Right kidney (tissue), 1 donor: ENCODE measurements at regions not wholly inside any gene's neighbourhood (a gene's known extent, or its start where the extent isn't known, plus 50 kb on each side); places are given as distances from the start of the nearest gene placed in this dataset.
"Not testable (repeated sequence)": the region's sequence is repeated elsewhere in the genome, so short reads cannot be mapped to it uniquely, and the experiment has no call there.

Experiments
- DNase-seq: peaks from one replicate; pipeline ENCODE4 v3.0.0-alpha.2; 2016

DNA sequence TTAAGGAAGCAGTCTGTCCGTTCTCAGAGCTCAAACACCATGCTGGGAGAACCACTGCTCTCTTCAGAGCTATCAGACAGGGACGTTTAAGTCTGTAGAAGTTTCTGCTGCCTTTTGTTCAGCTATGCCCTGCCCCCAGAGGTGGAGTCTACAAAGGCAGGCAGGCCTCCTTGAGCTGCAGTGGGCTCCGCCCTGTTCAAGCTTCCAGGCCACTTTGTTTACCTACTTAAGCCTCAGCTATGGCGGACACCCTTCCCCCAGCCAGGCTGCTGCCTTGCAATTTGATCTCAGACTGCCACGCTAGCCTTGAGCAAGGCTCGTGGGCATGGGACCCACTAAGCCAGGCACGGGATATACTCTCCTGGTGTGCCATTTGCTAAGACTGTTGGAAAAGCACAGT is 180.7 kb upstream of the TMEM196 start:
- not testable (repeated sequence) for DNase-seq

DNA sequence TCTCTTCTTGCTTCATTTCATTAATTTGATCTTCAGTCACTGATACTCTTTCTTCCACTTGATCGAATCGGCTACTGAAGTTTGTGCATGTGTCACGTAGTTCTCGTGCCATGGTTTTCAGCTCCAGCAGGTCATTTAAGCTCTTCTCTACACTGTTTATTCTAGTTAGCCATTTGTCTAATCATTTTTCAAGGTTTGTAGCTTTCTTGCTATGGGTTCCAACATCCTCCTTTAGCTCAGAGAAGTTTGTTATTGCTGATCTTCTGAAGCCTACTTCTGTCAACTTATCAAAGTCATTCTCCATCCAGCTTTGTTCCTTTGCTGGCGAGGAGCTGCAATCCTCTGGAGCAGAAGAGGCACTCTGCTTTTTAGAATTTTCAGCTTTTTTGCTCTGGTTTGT is 180.0 kb upstream of the TMEM196 start:
- DNase-seq = not testable (repeated sequence)

DNA sequence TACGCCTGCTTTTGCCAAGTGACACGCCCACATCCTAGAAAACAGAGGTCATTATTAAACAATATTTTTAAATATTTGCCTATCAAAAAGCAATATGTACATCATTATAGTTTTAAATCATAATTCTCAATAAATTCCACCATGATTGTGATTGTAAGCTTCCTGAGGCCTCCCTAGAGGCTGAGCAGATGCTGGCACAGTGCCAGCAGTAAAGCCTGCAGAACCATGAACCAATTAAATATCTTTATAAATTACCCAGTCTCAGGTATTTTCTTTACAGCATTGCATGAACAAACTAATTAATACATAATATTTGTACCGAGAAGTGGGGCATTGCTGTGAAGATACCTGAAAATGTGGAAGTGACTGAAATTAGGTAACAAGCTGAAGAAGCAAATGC is 174.7 kb upstream of the TMEM196 start:
- no peak for DNase-seq

DNA sequence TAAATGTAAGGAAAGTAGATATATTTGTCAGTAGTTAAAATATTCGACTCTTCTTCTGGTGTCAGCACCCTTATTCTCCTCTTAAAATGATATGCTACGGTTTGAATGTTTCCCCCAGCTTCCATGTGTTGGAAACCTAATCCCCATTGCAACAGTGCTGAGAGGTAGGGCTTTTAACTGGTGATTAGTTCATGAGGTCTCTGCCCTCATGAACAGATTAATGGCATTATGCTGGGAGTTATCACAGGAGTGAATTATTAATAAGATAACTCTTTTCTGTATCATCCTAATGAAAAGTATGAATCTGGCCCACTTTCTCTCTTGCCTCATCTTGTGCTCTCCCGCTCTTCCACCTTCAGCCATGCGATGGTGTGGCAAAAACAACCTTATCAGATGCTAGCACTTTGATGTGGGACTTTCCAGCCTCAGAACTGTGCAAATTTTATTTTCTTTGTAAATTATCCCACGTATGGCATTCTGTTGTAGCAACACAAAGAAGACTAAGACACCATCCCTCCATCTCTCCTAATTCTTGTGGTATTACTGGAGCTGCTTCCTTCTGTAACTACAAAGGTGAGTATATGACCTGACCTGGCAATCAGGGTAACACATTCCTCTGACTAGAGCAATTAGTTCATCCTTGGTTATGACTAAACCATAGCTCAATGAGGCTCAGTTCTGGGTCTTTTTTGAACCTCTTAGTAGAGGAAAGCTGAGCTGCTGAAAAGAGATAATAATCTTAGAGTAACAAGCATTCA is 171.1 kb upstream of the TMEM196 start:
- no peak for DNase-seq

DNA sequence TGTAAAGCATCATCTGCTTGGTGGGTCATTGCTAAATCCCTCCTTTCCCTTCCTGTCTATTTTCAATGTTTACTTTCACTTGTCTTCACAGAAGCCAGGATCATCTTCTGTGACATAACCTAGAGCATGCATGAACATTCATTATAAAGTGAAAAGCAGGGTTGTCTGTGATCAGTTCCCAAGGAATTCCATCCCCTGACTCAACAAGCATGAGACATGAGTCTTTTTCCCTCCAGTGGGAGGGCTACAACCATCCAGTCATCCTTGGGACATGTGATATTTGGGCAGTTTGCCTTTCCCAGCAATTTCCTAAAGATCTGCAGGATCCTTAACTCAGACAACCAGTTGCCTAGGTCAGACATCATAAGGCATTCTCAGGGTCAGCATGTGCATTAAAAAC is 166.3 kb upstream of the TMEM196 start:
- no peak for DNase-seq

DNA sequence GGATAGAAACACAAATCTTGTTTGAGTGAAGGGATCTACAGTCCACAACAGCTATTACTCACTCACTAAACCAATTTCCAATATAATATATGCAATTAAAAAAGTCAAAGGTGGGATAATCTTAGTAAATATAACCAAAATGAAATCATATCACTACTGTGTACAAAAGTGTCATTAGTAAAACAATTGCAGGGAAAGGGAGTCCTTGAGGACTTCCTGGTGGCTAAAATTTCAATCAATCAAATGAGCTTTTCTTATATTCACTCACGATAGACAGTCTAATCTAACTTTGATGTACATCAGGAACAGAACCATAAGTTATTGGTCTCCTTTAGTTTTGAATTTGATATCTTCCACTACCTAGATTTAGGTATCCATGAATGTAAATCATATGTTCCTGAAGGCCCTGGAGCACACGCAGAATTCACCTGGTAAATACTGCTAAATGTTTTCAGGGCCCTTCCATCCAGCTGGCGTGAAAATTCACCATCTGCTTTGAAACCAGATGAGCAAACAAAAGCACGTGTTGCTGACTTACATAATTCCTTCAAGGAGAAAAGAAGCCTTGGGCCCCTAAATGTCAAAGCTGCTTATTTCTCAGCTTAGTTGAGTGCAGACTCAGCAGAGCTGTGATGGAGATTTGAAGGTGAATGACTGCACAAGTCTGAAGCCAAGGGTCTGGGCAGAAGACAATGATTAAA is 159.3 kb upstream of the TMEM196 start:
- no peak for DNase-seq

DNA sequence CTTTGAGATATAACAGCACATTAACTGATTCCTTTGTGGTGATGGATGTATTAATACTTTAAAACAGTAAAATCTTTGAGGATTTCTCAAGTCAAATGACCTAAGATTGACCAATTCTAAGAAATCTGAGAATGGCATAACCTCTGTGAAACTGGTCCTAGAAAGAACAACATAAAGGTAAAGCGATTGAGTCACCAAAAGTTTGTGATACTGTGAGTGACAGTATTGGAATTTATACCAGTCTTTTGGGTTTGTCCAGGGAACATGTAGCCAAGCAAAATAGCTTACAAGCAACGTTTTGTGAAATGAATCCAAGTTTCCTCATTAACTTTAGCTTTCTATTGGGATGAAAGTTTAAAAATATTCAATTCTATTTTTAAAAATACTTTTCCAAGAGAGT is 157.4 kb upstream of the TMEM196 start:
- DNase-seq = no peak

DNA sequence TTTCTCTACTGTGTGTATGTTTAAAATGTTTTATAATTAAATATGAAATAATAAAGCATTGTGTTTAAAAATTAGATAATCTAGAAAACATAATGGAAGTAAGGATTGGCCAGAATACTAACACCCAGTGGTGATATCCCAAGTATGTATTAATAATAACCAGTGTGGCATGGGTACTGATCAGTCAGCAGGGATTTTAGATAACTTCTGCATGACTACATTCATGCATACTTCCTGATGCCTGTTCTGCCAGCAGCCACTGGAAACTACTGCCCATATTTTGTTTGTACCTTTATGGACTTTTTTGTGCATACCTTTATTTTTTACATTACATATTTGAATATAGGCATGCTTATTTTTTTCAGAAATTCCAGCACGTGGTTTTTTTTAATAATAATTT is 156.6 kb upstream of the TMEM196 start:
- no peak for DNase-seq

DNA sequence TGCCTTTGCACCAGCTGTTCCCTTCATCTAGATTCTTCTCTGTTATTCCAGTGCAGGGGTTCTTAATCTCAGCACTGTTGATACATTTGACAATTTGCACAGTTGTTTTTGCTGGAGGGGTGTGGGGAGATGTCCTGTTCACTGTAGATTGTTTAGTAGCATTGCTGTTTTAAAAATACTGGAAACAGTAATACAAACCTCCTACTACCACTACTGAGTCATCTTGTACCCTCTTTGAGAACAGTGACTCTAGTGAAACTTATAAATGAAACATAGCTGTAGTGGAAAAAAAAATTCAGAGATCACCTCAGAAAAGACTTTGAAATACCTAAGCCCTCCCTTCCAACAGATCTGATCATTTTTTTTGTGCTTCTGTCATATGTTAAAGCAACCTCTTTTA is 154.8 kb upstream of the TMEM196 start:
- no peak for DNase-seq

DNA sequence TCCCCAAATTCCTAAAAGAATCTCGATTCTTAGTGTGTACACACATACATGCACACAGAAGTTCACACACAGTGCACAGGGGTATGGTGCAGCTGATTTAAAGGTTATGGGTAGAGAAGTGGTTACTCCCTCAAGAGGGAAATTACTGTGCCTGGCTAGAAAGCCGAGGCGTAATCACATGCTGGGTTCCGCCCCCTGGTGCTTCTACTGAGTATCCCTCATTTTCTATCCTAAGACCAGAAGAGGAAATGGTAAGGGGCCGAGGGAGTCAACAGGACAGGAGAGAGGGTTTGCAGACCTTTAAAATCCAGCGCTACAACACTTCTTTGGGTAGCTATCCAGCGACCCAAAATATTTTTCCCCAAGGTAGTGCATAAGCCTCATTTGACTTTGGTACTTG is 147.3 kb upstream of the TMEM196 start:
- DNase-seq = no peak

DNA sequence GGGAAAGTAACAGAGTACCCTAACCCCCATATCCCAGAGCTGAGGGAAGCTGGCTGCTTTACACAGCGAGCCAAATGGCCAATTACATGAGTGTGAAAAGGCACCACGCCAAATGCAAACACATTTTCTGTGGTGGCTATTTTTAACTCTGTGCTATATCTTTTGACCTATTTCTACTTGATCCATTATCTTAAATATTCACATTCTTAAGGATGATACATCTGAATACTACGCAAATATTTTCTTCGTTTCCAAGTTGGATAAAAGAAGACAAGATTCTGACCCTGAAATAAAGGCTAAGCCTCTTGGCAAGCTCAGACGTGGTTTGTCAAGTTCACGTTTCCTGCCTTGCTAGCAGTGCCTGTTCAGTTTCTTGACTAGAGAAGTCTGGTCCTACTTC is 146.7 kb upstream of the TMEM196 start:
- no peak for DNase-seq

DNA sequence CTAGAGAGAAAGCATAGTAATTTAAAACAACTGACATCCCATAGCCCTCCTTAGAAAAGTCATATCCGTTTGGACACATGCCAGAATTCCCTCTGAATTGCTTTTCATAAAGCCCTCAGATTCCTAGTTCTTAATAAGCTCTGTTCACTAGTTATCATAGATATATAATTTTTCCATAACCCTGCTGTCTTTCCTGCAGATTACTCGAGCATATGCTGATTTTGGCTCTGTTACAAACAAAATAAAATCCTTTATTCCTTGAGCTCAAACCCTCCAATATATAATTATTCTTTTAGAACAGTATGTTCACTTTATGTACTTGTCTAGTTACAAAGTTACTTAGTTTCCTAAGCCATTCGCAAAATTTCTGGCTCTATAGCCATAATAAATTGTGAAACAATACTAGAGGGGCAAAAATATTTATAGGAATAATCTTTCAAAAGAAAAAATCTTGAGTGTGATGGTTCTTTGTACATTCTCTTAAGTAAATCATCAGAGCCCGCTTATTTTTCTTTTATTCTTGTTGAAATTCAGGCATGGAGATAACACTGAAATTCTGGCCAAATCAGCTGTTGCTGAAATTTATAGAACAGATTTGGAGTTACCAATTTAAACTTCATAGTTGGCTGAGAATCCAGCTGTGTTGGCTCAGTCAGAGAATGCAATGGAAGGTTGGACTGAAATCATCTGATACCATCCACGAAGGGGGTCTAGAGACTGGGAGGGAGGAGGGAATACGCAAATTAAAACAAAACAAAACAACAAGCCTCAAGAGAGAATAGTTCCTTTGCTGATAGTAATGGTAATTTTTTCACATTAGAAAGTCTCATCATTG is 146.1 kb upstream of the TMEM196 start:
- DNase-seq = peak; percentile 6

DNA sequence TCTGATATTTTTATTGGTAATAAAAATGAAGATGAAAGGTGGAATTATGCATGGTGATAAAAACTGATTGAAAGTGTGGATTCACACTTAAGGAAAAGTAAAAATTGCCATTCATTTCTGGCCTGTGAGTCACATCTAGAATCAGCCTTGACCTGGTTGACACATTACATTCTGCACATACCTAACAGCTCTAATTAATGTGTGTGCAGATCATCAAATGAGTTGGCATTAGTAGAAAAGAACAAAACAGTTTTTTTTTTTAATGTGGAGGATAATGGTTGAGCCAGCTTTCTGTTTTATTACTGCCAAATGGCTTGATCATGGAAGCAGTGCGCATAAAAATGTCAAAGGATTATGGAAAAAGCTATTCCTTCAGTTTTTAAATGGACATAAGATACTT is 142.6 kb upstream of the TMEM196 start:
- no peak for DNase-seq

DNA sequence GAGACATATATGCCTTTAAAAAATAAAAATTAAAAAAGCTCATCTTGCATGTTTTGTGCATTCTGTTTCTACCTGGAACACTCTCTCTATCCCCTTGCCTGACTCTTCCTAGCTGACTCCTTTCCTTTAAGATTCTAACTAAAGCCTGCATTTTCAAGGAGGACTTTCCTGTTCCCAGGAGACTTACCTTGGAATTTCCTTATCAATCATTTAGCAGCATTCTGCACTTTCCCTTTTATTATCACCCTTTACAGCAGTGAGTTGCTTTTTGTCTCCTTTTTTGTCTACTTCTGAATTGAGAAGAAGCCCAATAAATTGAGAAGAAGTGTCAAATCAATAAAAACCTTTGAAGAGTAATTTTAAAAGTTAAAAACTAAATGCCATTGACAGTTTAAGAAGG is 142.2 kb upstream of the TMEM196 start:
- DNase-seq = no peak

DNA sequence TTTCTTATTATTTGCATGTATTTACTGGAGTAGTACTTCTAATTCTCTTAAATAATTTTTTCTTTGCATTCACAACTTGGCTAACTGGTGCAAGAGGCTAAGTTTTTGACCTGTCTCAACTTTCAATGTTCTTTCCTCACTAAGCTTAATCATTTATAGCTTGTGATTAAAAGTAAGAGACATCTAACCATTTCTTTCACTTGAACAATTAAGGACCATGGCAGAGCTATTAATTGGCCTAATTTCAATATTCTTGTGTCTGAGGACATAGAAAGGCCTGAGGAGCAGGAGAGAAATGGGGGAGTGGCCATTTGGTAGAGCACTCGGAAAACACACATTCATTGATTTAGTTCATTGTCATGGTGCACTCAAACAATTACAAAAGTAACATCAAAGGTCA is 141.4 kb upstream of the TMEM196 start:
- no peak for DNase-seq

DNA sequence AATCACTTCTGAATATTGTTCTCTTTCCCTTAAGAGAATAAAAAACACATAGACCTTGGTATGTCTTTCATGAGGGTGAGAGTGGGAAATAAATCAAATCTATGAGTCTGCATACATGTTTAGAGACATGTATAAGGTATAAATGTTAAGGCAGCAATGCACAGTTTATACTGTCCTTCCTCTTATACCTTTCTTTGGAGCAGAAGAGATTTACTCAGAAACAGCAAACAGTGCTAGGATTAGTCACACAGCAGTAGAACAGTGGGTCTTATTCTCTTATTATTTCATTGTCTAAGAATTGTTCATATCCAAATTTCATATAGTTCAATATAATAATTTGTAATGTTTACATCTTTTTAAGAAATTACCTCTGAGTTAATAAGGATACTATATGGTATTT is 126.7 kb upstream of the TMEM196 start:
- DNase-seq = no peak

DNA sequence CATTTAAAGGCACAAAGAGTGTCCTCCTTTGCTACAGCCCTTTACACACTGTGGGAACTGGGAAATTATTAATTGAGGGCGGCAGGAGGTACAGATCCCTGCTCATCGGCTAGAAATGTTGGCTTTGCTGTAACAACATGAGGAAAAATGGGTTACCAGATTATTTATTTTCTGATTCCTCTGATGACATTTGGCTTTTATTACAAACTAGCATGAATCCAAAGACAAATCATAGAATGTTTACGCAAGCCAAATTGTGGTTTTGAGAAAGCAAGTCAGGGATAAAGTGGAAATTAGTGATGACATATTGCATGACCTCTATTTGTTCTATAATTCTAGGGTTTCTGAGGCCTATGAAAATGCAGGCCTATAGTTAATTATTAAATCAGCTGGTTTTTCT is 126.1 kb upstream of the TMEM196 start:
- DNase-seq = no peak

DNA sequence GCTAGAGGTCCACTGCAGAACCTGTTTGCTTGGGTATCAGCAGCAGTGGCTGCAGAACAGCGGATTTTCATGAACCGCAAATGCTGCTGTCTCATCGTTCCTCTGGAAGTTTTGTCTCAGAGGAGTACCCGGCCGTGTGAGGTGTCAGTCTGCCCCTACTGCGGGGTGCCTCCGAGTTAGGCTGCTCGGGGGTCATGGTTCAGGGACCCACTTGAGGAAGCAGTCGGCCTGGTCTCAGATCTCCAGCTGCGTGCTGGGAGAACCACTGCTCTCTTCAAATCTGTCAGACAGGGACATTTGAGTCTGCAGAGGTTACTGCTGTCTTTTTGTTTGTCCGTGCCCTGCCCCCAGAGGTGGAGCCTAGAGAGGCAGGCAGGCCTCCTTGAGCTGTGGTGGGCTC is 109.5 kb upstream of the TMEM196 start:
- not testable (repeated sequence) for DNase-seq

DNA sequence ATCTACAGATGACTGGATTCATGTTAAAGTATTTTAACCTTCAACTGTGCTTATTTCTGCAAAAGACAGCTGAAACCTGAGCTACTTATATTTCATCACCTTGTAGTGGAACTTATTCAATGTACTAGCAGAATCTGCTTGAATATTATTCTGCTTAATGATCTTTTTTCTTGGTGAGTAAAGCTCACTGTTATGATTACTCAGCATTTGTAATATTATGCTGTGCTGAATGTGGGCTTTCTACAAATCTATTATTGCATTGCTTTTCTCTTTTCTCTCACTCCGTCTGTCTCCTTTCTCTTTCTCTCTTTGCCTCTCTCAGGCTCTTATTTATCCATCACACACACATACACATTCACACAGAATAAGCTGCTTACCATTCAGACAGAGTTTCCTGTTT is 98.7 kb upstream of the TMEM196 start:
- no peak for DNase-seq

DNA sequence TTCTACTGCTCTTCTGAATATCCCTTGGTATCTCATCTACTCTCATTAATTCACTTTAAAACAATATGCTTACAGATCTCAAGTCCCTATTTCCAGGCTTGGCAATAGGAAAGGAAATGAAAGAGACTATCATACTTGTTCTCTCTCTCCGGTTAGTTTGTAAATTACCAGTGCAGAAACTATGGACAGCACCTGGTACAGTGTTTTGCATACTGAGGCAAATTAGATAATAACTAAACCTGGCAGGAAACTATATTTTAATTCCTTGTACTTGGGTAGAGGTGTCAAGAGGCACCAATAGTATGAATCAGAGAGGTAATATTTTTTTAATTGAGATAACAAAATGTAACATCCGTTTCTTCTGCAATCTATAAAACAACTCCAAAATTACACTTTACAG is 97.7 kb upstream of the TMEM196 start:
- no peak for DNase-seq

DNA sequence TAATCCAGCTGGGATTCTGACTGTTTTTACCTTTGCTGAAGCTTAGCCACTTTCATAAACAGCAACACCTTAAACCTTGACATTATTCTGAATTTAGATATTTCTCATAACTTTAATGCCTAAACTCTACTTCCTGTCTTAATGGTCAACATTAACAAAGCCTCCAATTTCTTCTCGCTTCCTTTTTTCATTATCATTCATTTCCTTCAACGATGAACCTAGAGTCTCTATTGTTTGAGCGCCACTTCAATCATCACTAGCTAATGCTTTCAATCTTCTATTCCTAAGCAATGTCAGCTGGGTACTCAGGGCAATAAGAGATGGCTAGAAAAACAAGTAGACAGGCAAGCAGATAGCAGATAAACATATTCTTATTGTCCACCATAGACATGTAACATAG is 96.6 kb upstream of the TMEM196 start:
- DNase-seq = no peak

DNA sequence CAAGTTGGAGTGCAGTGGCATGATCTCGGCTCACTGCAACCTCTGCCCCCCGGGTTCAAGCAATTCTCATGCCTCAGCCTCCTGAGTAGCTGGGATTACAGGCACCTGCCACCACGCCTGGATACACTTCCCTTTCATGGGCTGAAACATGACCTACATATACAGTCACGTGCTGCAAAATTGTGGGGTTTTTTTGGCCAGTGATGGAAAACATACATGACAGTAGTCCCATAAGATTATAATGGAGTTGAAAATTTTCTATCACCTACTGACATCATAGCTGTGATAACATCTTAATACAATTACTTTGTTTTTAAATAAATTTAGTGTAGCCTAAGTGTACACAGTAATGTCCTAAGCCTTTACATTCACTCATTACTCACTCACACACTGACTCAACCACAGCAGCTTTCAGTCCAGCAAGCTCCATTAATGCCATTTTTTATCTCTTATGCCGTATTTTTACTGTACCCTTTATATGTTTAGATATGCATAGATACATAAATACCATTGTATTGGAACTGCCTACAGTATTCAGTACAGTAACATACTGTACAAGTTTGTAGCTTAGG is 79.9 kb upstream of the TMEM196 start:
- no peak for DNase-seq

DNA sequence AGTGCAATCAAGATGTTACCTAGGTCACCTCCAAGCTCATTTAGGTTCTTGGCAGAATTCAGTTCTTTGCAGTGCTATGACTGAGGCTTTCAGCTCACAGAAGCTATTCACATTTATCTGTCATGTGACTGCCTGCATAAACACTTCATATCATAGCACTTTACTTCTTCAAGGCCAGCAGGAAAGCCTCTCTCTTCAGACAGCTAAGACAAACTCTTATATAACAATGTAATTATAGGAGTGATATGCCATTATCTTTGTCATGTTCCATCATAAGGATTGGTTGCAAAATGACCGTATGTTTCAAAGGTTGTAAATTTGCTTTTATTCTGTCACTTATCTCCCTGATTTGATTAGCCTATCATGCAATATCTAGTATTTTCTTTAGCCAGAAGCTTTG is 78.8 kb upstream of the TMEM196 start:
- DNase-seq = no peak
